ENCODE measurements at regions not wholly inside any gene's neighbourhood (a gene's known extent, or its start where the extent isn't known, plus 50 kb on each side); places are given as distances from the start of the nearest gene placed in this dataset.

- no peak for DNase-seq (ENCODE audit: extremely low read depth, low read depth)
- TF ChIP-seq, protein P1, sequence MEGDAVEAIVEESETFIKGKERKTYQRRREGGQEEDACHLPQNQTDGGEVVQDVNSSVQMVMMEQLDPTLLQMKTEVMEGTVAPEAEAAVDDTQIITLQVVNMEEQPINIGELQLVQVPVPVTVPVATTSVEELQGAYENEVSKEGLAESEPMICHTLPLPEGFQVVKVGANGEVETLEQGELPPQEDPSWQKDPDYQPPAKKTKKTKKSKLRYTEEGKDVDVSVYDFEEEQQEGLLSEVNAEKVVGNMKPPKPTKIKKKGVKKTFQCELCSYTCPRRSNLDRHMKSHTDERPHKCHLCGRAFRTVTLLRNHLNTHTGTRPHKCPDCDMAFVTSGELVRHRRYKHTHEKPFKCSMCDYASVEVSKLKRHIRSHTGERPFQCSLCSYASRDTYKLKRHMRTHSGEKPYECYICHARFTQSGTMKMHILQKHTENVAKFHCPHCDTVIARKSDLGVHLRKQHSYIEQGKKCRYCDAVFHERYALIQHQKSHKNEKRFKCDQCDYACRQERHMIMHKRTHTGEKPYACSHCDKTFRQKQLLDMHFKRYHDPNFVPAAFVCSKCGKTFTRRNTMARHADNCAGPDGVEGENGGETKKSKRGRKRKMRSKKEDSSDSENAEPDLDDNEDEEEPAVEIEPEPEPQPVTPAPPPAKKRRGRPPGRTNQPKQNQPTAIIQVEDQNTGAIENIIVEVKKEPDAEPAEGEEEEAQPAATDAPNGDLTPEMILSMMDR (IDR thresholded peaks at IDR 0.05; ENCODE audit: low read depth, low read length, missing control alignments), result no peak
- H3K4me3 ChIP-seq (replicated peaks; ENCODE audit: low read depth, low read length), result no peak overlapping the region
Measured at GRCh38 chr12:113642672-113643071, 171.0 kb upstream of the LHX5 start.

- no peak overlapping the region for H3K4me3 ChIP-seq (replicated peaks; ENCODE audit: low read depth, low read length)
- DNase-seq (ENCODE audit: extremely low read depth, low read depth), result no peak
- TF ChIP-seq, protein P1 (IDR thresholded peaks at IDR 0.05; ENCODE audit: low read depth, low read length, missing control alignments), result no peak
Measured at GRCh38 chr12:113642216-113642615, 170.5 kb upstream of the LHX5 start.

GRCh38 chr12:113641426-113642030, 169.9 kb upstream of the LHX5 start:
- TF ChIP-seq, protein P1 (IDR thresholded peaks at IDR 0.05; ENCODE audit: low read depth, low read length, missing control alignments), result no peak
- no peak overlapping the region for H3K4me3 ChIP-seq (replicated peaks; ENCODE audit: low read depth, low read length)
- DNase-seq (ENCODE audit: extremely low read depth, low read depth), result no peak

DNA sequence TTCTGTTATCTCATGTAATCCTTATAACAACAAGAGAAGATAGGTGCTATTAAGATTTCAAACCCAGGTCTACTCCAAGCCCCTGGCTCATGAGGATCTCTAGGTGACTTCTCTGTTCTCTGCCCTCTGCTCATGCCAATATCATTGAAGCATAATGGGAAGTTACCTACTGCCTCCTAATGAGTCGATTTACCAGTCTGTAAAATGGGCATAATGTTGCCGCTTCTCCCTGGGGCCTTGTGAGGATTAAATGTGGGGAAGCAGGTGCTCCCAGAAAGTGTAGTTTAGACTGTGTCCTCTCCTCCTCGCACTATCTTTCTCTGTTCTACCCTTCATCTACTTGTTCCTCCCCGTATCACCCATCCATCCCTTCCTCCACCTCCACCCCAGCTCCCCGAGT, 169.2 kb upstream of the LHX5 start:
- H3K4me3 ChIP-seq (replicated peaks; ENCODE audit: low read depth, low read length), result no peak overlapping the region

GRCh38 chr12:113639474-113639873, 167.8 kb upstream of the LHX5 start:
- TF ChIP-seq, protein P1 (IDR thresholded peaks at IDR 0.05; ENCODE audit: low read depth, low read length, missing control alignments), result no peak
- DNase-seq (ENCODE audit: extremely low read depth, low read depth), result no peak
- no peak overlapping the region for H3K4me3 ChIP-seq (replicated peaks; ENCODE audit: low read depth, low read length)

More for the DNA sequence above, 169.2 kb upstream of the LHX5 start:
- TF ChIP-seq, protein P1 (IDR thresholded peaks at IDR 0.05; ENCODE audit: low read depth, low read length, missing control alignments), result no peak
- DNase-seq (ENCODE audit: extremely low read depth, low read depth), result no peak

DNA sequence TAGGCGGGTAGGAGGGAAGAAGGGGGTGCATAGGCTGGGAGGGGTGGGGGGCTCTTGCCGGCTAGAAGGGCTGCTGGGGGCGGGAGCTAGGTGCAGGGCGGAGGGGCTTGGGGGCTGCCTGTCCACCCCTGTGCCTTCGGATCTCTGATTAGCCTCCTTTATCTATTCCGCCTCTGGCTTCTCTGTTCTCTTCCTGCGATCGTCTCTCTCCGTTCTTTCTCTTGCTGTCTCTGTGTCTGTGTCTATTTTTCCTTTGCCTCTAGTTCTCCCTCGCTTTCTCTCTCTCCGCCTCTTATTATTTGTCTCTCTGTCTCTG, 166.7 kb upstream of the LHX5 start:
- DNase-seq (ENCODE audit: extremely low read depth, low read depth), result no peak
- no peak overlapping the region for H3K4me3 ChIP-seq (replicated peaks; ENCODE audit: low read depth, low read length)
- TF ChIP-seq, protein P1 (IDR thresholded peaks at IDR 0.05; ENCODE audit: low read depth, low read length, missing control alignments), result no peak

DNA sequence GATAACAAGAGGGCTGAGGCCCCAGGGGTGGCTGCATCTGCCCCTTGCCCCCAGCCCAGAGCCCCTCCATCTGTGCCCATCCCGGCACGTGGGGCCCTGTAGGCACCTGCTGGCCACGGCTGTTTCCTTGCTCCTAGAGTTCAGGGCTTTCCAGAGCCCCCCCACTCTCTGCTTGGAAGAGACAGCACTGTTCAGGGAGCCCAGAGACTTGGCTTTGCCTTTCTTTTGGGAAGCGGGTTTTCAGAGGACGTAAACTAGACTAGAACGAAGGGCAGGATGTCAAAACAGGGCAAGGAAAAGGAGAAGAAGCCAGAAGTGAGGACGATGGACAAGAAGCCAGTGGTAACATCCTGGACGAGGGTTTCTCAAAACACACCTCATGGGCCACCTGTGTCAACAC, 163.3 kb upstream of the LHX5 start:
- no peak overlapping the region for H3K4me3 ChIP-seq (replicated peaks; ENCODE audit: low read depth, low read length)
- no peak for DNase-seq (ENCODE audit: extremely low read depth, low read depth)
- TF ChIP-seq, protein P1 (IDR thresholded peaks at IDR 0.05; ENCODE audit: low read depth, low read length, missing control alignments), result no peak
